HEK293 (cell line): ENCODE measurements at regions not wholly inside any gene's neighbourhood (a gene's known extent, or its start where the extent isn't known, plus 50 kb on each side); places are given as distances from the start of the nearest gene placed in this dataset.

ENCODE experiments used
- CTCF ChIA-PET: fragments of 350-600 bp; formaldehyde crosslinking; extraction: SDS; loops from one replicate; lab custom pipeline; 2021; ENCODE audit warnings: antibody characterized with exemption; lab: Yijun Ruan, JAX
- POLR2A ChIA-PET: fragments of 300-600 bp; formaldehyde crosslinking; extraction: SDS; loops from one replicate; lab custom pipeline; 2020; ENCODE audit warnings: antibody characterized with exemption, inconsistent platforms; lab: Yijun Ruan, JAX
- H3K27ac ChIP-seq: fragments of 200-500 bp; sonication (Bioruptor generic); 2 replicates; pipeline ENCODE4 v1.5.1; 2014; ENCODE audit warnings: low read depth, low read length, control low read depth, inconsistent platforms; ENCODE audit errors: extremely low read depth
- H3K36me3 ChIP-seq, 2 experiments: fragments of 200-500 bp in 1 of 2; sonication (Bioruptor generic) in 1 of 2; 1 replicate in 1 of 2; 2 replicates in 1 of 2; pipeline ENCODE4 v1.5.1; 2014 to 2017; ENCODE audit warnings: inconsistent platforms in 2 of 2, low read length in 2 of 2; ENCODE audit not compliant: control insufficient read depth in 2 of 2, insufficient read depth in 1 of 2
- H3K4me1 ChIP-seq: fragments of 200-500 bp; sonication (Bioruptor generic); 2 replicates; pipeline ENCODE4 v1.5.1; 2014; ENCODE audit warnings: mild to moderate bottlenecking, low read length, inconsistent platforms; ENCODE audit not compliant: control insufficient read depth, insufficient read depth
- H3K4me3 ChIP-seq: 2 replicates; pipeline ENCODE4 v1.5.1; 2011; ENCODE audit warnings: low read depth, mild to moderate bottlenecking, control low read depth, low read length, moderate library complexity
- H3K9me3 ChIP-seq: fragments of 200-500 bp; sonication (Bioruptor generic); 2 replicates; pipeline ENCODE4 v1.5.1; 2014; ENCODE audit warnings: low read depth, low read length, inconsistent platforms; ENCODE audit not compliant: control insufficient read depth, insufficient read depth
- HOXC10 ChIP-seq: sonication (generic); formaldehyde crosslinking; IDR thresholded peaks from 2 replicates; pipeline ENCODE4 v1.8.1; 2023; ENCODE audit warnings: mild to moderate bottlenecking, missing genetic modification reagents
- KLF1 ChIP-seq: fragments of 450-650 bp; formaldehyde crosslinking; IDR thresholded peaks from 2 replicates; pipeline ENCODE4 v1.5.1; 2016; ENCODE audit warnings: missing biosample characterization, missing genetic modification characterization
- KLF7 ChIP-seq: fragments of 450-650 bp; formaldehyde crosslinking; IDR thresholded peaks from 2 replicates; pipeline ENCODE4 v1.5.1; 2016; ENCODE audit warnings: missing biosample characterization, missing genetic modification characterization, borderline replicate concordance
- OVOL3 ChIP-seq: fragments of 450-650 bp; formaldehyde crosslinking; IDR thresholded peaks from 2 replicates; pipeline ENCODE4 v1.5.1; 2016; ENCODE audit warnings: missing biosample characterization, missing genetic modification characterization
- REPIN1 ChIP-seq: fragments of 450-650 bp; formaldehyde crosslinking; IDR thresholded peaks from 2 replicates; pipeline ENCODE4 v1.5.1; 2017; ENCODE audit warnings: missing biosample characterization, missing genetic modification characterization, low read depth
- SETDB1 ChIP-seq: IDR thresholded peaks from one replicate; pipeline ENCODE4 v1.6.1; 2017; ENCODE audit warnings: mild to moderate bottlenecking, low read length, moderate library complexity, mixed read lengths; ENCODE audit not compliant: insufficient read length
- SP3 ChIP-seq: fragments of 450-650 bp; formaldehyde crosslinking; IDR thresholded peaks from 2 replicates; pipeline ENCODE4 v1.5.1; 2016; ENCODE audit warnings: missing biosample characterization, missing genetic modification characterization
- SP7 ChIP-seq: fragments of 450-650 bp; formaldehyde crosslinking; IDR thresholded peaks from 2 replicates; pipeline ENCODE4 v1.5.1; 2016; ENCODE audit warnings: missing biosample characterization, missing genetic modification characterization
- YY2 ChIP-seq: fragments of 450-650 bp; formaldehyde crosslinking; IDR thresholded peaks from 2 replicates; pipeline ENCODE4 v1.5.1; 2016; ENCODE audit warnings: missing biosample characterization, missing genetic modification characterization
- ZBTB48 ChIP-seq: fragments of 450-650 bp; formaldehyde crosslinking; IDR thresholded peaks from 2 replicates; pipeline ENCODE4 v1.5.1; 2016; ENCODE audit warnings: missing biosample characterization, missing genetic modification characterization
- ZNF10 ChIP-seq: fragments of 450-650 bp; formaldehyde crosslinking; IDR thresholded peaks from 2 replicates; pipeline ENCODE4 v1.5.1; 2017; ENCODE audit warnings: missing biosample characterization, missing genetic modification characterization
- ZNF211 ChIP-seq: fragments of 450-650 bp; formaldehyde crosslinking; IDR thresholded peaks from 2 replicates; pipeline ENCODE4 v1.5.1; 2016; ENCODE audit warnings: low read depth, missing biosample characterization, missing genetic modification characterization
- ZNF274 ChIP-seq, 2 experiments: fragments of 200-500 bp in 1 of 2; fragments of 450-650 bp in 1 of 2; sonication (Bioruptor generic) in 1 of 2; formaldehyde crosslinking in 1 of 2; IDR thresholded peaks; 2 replicates each; pipeline versions ENCODE4 v1.5.1 to v1.6.1; 2014 to 2016; ENCODE audit warnings: borderline replicate concordance in 1 of 2, inconsistent platforms in 1 of 2, low read length in 1 of 2, missing biosample characterization in 1 of 2, missing genetic modification characterization in 1 of 2
- ZNF302 ChIP-seq: fragments of 450-650 bp; formaldehyde crosslinking; IDR thresholded peaks from 2 replicates; pipeline ENCODE4 v1.5.1; 2016; ENCODE audit warnings: missing biosample characterization, missing genetic modification characterization, low read depth
- ZNF324 ChIP-seq: fragments of 450-650 bp; formaldehyde crosslinking; IDR thresholded peaks from 2 replicates; pipeline ENCODE4 v1.5.1; 2016; ENCODE audit warnings: missing biosample characterization, missing genetic modification characterization
- ZNF426 ChIP-seq: fragments of 450-650 bp; formaldehyde crosslinking; IDR thresholded peaks from 2 replicates; pipeline ENCODE4 v1.5.1; 2017; ENCODE audit warnings: missing biosample characterization, missing genetic modification characterization, mild to moderate bottlenecking, inconsistent platforms, moderate library complexity
- ZNF560 ChIP-seq: fragments of 450-650 bp; formaldehyde crosslinking; IDR thresholded peaks from 2 replicates; pipeline ENCODE4 v1.5.1; 2017; ENCODE audit warnings: missing biosample characterization, missing genetic modification characterization, borderline replicate concordance
- ZNF596 ChIP-seq: fragments of 450-650 bp; IDR thresholded peaks from 2 replicates; pipeline ENCODE4 v1.5.0; 2018; ENCODE audit warnings: missing biosample characterization, mild to moderate bottlenecking, missing genetic modification characterization, moderate library complexity
- ZNF600 ChIP-seq: fragments of 450-650 bp; formaldehyde crosslinking; IDR thresholded peaks from 2 replicates; pipeline ENCODE4 v1.5.1; 2016; ENCODE audit warnings: missing biosample characterization, missing genetic modification characterization
- ZNF654 ChIP-seq: fragments of 450-650 bp; formaldehyde crosslinking; IDR thresholded peaks from 2 replicates; pipeline ENCODE4 v1.5.1; 2016; ENCODE audit warnings: low read depth, missing biosample characterization, missing genetic modification characterization
- ZNF707 ChIP-seq: fragments of 450-650 bp; formaldehyde crosslinking; IDR thresholded peaks from 2 replicates; pipeline ENCODE4 v1.5.1; 2016; ENCODE audit warnings: missing biosample characterization, missing genetic modification characterization
- ZNF791 ChIP-seq: fragments of 450-650 bp; formaldehyde crosslinking; IDR thresholded peaks from 2 replicates; pipeline ENCODE4 v1.5.1; 2016; ENCODE audit warnings: missing biosample characterization, missing genetic modification characterization
- TF ChIP-seq, protein P1 (sequence below): fragments of 450-650 bp; formaldehyde crosslinking; IDR thresholded peaks from 2 replicates; pipeline ENCODE4; 2016; ENCODE audit warnings: missing biosample characterization, missing genetic modification characterization
- TF ChIP-seq, protein P2 (sequence below): fragments of 450-650 bp; formaldehyde crosslinking; IDR thresholded peaks from 2 replicates; pipeline ENCODE4 v1.5.1; 2017; ENCODE audit warnings: missing biosample characterization, missing genetic modification characterization
- TF ChIP-seq, protein P3 (sequence below): fragments of 450-650 bp; formaldehyde crosslinking; IDR thresholded peaks from 2 replicates; pipeline ENCODE4 v1.5.1; 2016; ENCODE audit warnings: missing biosample characterization, missing genetic modification characterization
- TF ChIP-seq, protein P4 (sequence below): fragments of 450-650 bp; formaldehyde crosslinking; IDR thresholded peaks from 2 replicates; pipeline ENCODE4 v1.5.1; 2016; ENCODE audit warnings: missing biosample characterization, missing genetic modification characterization, borderline replicate concordance

- no peak overlapping the region for H3K4me3 ChIP-seq
- TF ChIP-seq SETDB1 (no peak), ZNF324 (no peak), SP3 (tag by site-specific recombination) (no peak), ZBTB48 (tag by site-specific recombination) (no peak), OVOL3 (no peak), ZNF596 (tag by site-specific recombination) (no peak), SP7 (tag by site-specific recombination) (no peak)
- ChIA-PET CTCF (interaction anchor here (0.7 to 1.4 kb wide), 2 partner anchors 15 to 18 kb away, joined by 3 to 5 read pairs; no protein-coding TSS in a partner anchor), POLR2A (no interaction called here)
- no peaks in the 10 kb centered on the region; a peak in 1 of 3 replicates for H3K36me3 ChIP-seq
- H3K27ac ChIP-seq: no peak overlapping the region
- H3K9me3 ChIP-seq: no peaks in the 10 kb centered on the region
- H3K4me1 ChIP-seq: 0 out of 2 replicates have a peak, but pooled peaks cover under 1% of the 10 kb centered on the region
Observed at GRCh38 chr19:31118986-31119385, 230.2 kb downstream of the TSHZ3 start.

GRCh38 chr19:31118287-31118955 lies 230.8 kb downstream of the TSHZ3 start:
- peaks cover 6% of the 10 kb centered on the region for H3K4me1 ChIP-seq
- no peaks in the 10 kb centered on the region; a peak in 1 of 3 replicates for H3K36me3 ChIP-seq
- H3K9me3 ChIP-seq: no peaks in the 10 kb centered on the region
- ChIA-PET CTCF (no interaction called here), POLR2A (no interaction called here)
- H3K27ac ChIP-seq: no peak overlapping the region
- no peak overlapping the region for H3K4me3 ChIP-seq
- TF ChIP-seq, protein P1, sequence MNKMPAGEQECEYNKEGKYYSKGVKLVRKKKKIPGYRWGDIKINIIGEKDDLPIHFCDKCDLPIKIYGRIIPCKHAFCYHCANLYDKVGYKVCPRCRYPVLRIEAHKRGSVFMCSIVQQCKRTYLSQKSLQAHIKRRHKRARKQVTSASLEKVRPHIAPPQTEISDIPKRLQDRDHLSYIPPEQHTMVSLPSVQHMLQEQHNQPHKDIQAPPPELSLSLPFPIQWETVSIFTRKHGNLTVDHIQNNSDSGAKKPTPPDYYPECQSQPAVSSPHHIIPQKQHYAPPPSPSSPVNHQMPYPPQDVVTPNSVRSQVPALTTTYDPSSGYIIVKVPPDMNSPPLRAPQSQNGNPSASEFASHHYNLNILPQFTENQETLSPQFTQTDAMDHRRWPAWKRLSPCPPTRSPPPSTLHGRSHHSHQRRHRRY (tag by site-specific recombination): no peak
- TF ChIP-seq ZNF274 (IDR thresholded peaks at IDR 0.05; ENCODE audit: low read length) (no peak), ZNF274 (tag by site-specific recombination; IDR thresholded peaks at IDR 0.05; ENCODE audit: borderline replicate concordance) (no peak), ZNF426 (no peak), KLF7 (tag by site-specific recombination) (no peak), ZNF707 (tag by site-specific recombination) (no peak), ZNF211 (tag by site-specific recombination) (no peak), ZNF560 (tag by site-specific recombination) (no peak), ZNF302 (no peak), REPIN1 (no peak), ZNF654 (tag by site-specific recombination) (no peak), ZNF10 (tag by site-specific recombination) (no peak), ZNF600 (no peak), ZNF791 (tag by site-specific recombination) (no peak), HOXC10 (CRISPR knock-in tag) (no peak), YY2 (no peak), KLF1 (tag by site-specific recombination) (no peak)
- TF ChIP-seq, protein P2, sequence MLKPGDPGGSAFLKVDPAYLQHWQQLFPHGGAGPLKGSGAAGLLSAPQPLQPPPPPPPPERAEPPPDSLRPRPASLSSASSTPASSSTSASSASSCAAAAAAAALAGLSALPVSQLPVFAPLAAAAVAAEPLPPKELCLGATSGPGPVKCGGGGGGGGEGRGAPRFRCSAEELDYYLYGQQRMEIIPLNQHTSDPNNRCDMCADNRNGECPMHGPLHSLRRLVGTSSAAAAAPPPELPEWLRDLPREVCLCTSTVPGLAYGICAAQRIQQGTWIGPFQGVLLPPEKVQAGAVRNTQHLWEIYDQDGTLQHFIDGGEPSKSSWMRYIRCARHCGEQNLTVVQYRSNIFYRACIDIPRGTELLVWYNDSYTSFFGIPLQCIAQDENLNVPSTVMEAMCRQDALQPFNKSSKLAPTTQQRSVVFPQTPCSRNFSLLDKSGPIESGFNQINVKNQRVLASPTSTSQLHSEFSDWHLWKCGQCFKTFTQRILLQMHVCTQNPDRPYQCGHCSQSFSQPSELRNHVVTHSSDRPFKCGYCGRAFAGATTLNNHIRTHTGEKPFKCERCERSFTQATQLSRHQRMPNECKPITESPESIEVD (tag by site-specific recombination): no peak
- TF ChIP-seq, protein P3, sequence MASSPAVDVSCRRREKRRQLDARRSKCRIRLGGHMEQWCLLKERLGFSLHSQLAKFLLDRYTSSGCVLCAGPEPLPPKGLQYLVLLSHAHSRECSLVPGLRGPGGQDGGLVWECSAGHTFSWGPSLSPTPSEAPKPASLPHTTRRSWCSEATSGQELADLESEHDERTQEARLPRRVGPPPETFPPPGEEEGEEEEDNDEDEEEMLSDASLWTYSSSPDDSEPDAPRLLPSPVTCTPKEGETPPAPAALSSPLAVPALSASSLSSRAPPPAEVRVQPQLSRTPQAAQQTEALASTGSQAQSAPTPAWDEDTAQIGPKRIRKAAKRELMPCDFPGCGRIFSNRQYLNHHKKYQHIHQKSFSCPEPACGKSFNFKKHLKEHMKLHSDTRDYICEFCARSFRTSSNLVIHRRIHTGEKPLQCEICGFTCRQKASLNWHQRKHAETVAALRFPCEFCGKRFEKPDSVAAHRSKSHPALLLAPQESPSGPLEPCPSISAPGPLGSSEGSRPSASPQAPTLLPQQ (tag by site-specific recombination): no peak
- TF ChIP-seq, protein P4, sequence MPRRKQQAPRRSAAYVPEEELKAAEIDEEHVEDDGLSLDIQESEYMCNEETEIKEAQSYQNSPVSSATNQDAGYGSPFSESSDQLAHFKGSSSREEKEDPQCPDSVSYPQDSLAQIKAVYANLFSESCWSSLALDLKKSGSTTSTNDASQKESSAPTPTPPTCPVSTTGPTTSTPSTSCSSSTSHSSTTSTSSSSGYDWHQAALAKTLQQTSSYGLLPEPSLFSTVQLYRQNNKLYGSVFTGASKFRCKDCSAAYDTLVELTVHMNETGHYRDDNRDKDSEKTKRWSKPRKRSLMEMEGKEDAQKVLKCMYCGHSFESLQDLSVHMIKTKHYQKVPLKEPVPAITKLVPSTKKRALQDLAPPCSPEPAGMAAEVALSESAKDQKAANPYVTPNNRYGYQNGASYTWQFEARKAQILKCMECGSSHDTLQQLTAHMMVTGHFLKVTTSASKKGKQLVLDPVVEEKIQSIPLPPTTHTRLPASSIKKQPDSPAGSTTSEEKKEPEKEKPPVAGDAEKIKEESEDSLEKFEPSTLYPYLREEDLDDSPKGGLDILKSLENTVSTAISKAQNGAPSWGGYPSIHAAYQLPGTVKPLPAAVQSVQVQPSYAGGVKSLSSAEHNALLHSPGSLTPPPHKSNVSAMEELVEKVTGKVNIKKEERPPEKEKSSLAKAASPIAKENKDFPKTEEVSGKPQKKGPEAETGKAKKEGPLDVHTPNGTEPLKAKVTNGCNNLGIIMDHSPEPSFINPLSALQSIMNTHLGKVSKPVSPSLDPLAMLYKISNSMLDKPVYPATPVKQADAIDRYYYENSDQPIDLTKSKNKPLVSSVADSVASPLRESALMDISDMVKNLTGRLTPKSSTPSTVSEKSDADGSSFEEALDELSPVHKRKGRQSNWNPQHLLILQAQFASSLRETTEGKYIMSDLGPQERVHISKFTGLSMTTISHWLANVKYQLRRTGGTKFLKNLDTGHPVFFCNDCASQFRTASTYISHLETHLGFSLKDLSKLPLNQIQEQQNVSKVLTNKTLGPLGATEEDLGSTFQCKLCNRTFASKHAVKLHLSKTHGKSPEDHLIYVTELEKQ (tag by site-specific recombination): no peak
